Keratinocyte (primary cell): ENCODE measurements at regions not wholly inside any gene's neighbourhood (a gene's known extent, or its start where the extent isn't known, plus 50 kb on each side); places are given as distances from the start of the nearest gene placed in this dataset.

Experiments used
- DNase-seq: peaks from one replicate; pipeline ENCODE4 v3.0.0-alpha.2; 2011; ENCODE audit warnings: low read depth, missing footprints, low spot score
- FAIRE-seq: peaks from 2 replicates; lab custom pipeline; 2011; peaks lifted over from hg19 to GRCh38; lab: Jason Lieb, UNC
- H2AFZ ChIP-seq: 2 replicates; pipeline ENCODE4 v1.6.0; 2012; ENCODE audit warnings: low read length, control low read depth, inconsistent platforms; ENCODE audit not compliant: control insufficient read depth
- H3K27ac ChIP-seq: 2 replicates; pipeline ENCODE4 v1.5.1; 2011; ENCODE audit warnings: low read length; ENCODE audit not compliant: control insufficient read depth, insufficient read depth
- H3K27me3 ChIP-seq: 3 replicates; pipeline ENCODE4 v1.6.0; 2011; ENCODE audit warnings: low read length; ENCODE audit not compliant: control insufficient read depth, insufficient read depth; ENCODE audit errors: extremely low read depth
- H3K36me3 ChIP-seq, 2 experiments: 2 replicates in 1 of 2; 3 replicates in 1 of 2; pipeline ENCODE4 v1.5.1; 2011; ENCODE audit warnings: low read length in 2 of 2, mild to moderate bottlenecking in 1 of 2; ENCODE audit not compliant: control insufficient read depth in 2 of 2, insufficient read depth in 2 of 2; ENCODE audit errors: extremely low read depth in 1 of 2
- H3K4me1 ChIP-seq: 3 replicates; pipeline ENCODE4 v1.5.1; 2011; ENCODE audit warnings: low read length; ENCODE audit not compliant: control insufficient read depth, insufficient read depth; ENCODE audit errors: extremely low read depth
- H3K4me2 ChIP-seq: 3 replicates; pipeline ENCODE4 v1.6.0; 2011; ENCODE audit warnings: low read depth, low read length; ENCODE audit not compliant: control insufficient read depth, insufficient read depth; ENCODE audit errors: extremely low read depth
- H3K4me3 ChIP-seq, 3 experiments: fragments of 200-600 bp in 1 of 3; sonication (generic) in 1 of 3; 2 replicates in 2 of 3; 3 replicates in 1 of 3; pipeline ENCODE4 v1.5.1; 2011 to 2016; ENCODE audit warnings: low read length in 3 of 3, mild to moderate bottlenecking in 3 of 3, control low read depth in 2 of 3, inconsistent platforms in 1 of 3, low read depth in 1 of 3, mixed read lengths in 1 of 3, mixed run types in 1 of 3, moderate library complexity in 1 of 3; ENCODE audit not compliant: control insufficient read depth in 2 of 3, insufficient read depth in 2 of 3; ENCODE audit errors: extremely low read depth in 1 of 3
- H3K79me2 ChIP-seq: 2 replicates; pipeline ENCODE4 v1.6.0; 2012; ENCODE audit warnings: low read length; ENCODE audit not compliant: control insufficient read depth, insufficient read depth
- H3K9ac ChIP-seq: 3 replicates; pipeline ENCODE4 v1.6.0; 2011; ENCODE audit warnings: low read length; ENCODE audit not compliant: control insufficient read depth, insufficient read depth; ENCODE audit errors: extremely low read depth
- H3K9me1 ChIP-seq: 3 replicates; pipeline ENCODE4 v1.6.0; 2011; ENCODE audit warnings: low read length; ENCODE audit not compliant: control insufficient read depth, insufficient read depth; ENCODE audit errors: extremely low read depth
- H3K9me3 ChIP-seq: 2 replicates; pipeline ENCODE4 v1.5.1; 2012; ENCODE audit warnings: low read depth, low read length; ENCODE audit not compliant: control insufficient read depth
- H4K20me1 ChIP-seq: 3 replicates; pipeline ENCODE4 v1.6.0; 2011; ENCODE audit warnings: low read length; ENCODE audit not compliant: control insufficient read depth, insufficient read depth; ENCODE audit errors: extremely low read depth
- CTCF ChIP-seq, 3 experiments: IDR thresholded peaks in 1 of 3; conservative IDR thresholded peaks in 1 of 3; optimal IDR thresholded peaks in 1 of 3; 2 replicates in 2 of 3; 3 replicates in 1 of 3; pipeline versions ENCODE3 to v1.5.1; 2011; ENCODE audit warnings: low read length in 3 of 3, mild to moderate bottlenecking in 3 of 3, moderate library complexity in 2 of 3, control low read depth in 1 of 3, inconsistent platforms in 1 of 3; ENCODE audit not compliant: insufficient read depth in 2 of 3; ENCODE audit errors: extremely low read depth in 1 of 3
- EZH2 ChIP-seq: IDR thresholded peaks from one replicate; pipeline ENCODE4 v1.6.1; 2012; ENCODE audit warnings: inconsistent platforms, mild to moderate bottlenecking, low read length, moderate library complexity
- dilution Hi-C: fragments of 300-500 bp; cut with MboI; formaldehyde crosslinking; loops from one replicate; pipeline ENCODE4 v1.7.0; 2020; ENCODE audit warnings: low sequenced_read_pairs; ENCODE audit not compliant: extremely low pct_ligation_motif_present

- no peaks in the 10 kb centered on the region for H3K79me2 ChIP-seq
- no peak overlapping the region for H3K4me2 ChIP-seq
- no peaks in the 10 kb centered on the region for H3K4me1 ChIP-seq
- H3K27ac ChIP-seq = no peak overlapping the region
- H3K36me3 ChIP-seq = no peaks in the 10 kb centered on the region
- H3K9me3 ChIP-seq = no peaks in the 10 kb centered on the region
- no peak for TF ChIP-seq CTCF (optimal IDR thresholded peaks at IDR 0.05 in 1 of 3, IDR thresholded peaks at IDR 0.05 in 1 of 3, conservative IDR thresholded peaks at IDR 0.05 in 1 of 3; ENCODE audit: extremely low read depth in 1 of 3, insufficient read depth in 2 of 3, low read length in 3 of 3)
- no peak for TF ChIP-seq EZH2
- H3K9me1 ChIP-seq = no peaks in the 10 kb centered on the region
- dilution Hi-C loops = no loop called here
- DNase-seq = no peak
- H4K20me1 ChIP-seq = no peaks in the 10 kb centered on the region
- H3K9ac ChIP-seq = no peak overlapping the region
- FAIRE-seq = no peak
- H2AFZ ChIP-seq = no peak overlapping the region
- H3K4me3 ChIP-seq = no peak overlapping the region
- no peaks in the 10 kb centered on the region for H3K27me3 ChIP-seq
Observed at GRCh38 chr13:107157271-107157670, 589.3 kb upstream of the ARGLU1 start.

- no peak overlapping the region for H3K27ac ChIP-seq
- no peak overlapping the region for H2AFZ ChIP-seq
- H4K20me1 ChIP-seq = no peaks in the 10 kb centered on the region
- no peaks in the 10 kb centered on the region for H3K27me3 ChIP-seq
- no peaks in the 10 kb centered on the region for H3K4me1 ChIP-seq
- no peak for FAIRE-seq
- H3K36me3 ChIP-seq = no peaks in the 10 kb centered on the region
- no peak for DNase-seq
- no peaks in the 10 kb centered on the region for H3K9me1 ChIP-seq
- no peaks in the 10 kb centered on the region for H3K79me2 ChIP-seq
- H3K4me3 ChIP-seq = no peak overlapping the region
- no peak overlapping the region for H3K4me2 ChIP-seq
- TF ChIP-seq EZH2 (no peak), CTCF (optimal IDR thresholded peaks at IDR 0.05 in 1 of 3, IDR thresholded peaks at IDR 0.05 in 1 of 3, conservative IDR thresholded peaks at IDR 0.05 in 1 of 3; ENCODE audit: extremely low read depth in 1 of 3, insufficient read depth in 2 of 3, low read length in 3 of 3) (no peak)
- H3K9ac ChIP-seq = no peak overlapping the region
- dilution Hi-C loops = no loop called here
- H3K9me3 ChIP-seq = no peaks in the 10 kb centered on the region
Observed at GRCh38 chr13:107144432-107144831, 576.5 kb upstream of the ARGLU1 start.
